K562 (cell line): ENCODE measurements at regions not wholly inside any gene's neighbourhood (a gene's known extent, or its start where the extent isn't known, plus 50 kb on each side); places are given as distances from the start of the nearest gene placed in this dataset.

Experiments
- ATAC-seq: fragments of 200-7000 bp; cut with Tn5 transposase; 3 replicates; pipeline ENCODE4 v1.9.1; 2020; ENCODE audit warnings: moderate library complexity
- BruUV-seq: library from RNA; stranded (reverse); fragments of 400-500 nt; replicated peaks from 2 replicates; lab custom pipeline; 2021; lab: Mats Ljungman, UMichigan
- CTCF ChIA-PET: fragments of 300-600 bp; formaldehyde crosslinking; extraction: SDS; loops from one replicate; lab custom pipeline; 2021; ENCODE audit warnings: low intra/inter-chr PET ratio; lab: Yijun Ruan, JAX
- POLR2A ChIA-PET: fragments of 300-600, 350-650 bp; sonication (Branson Sonifier 250); formaldehyde crosslinking; extraction: SDS; loops from one replicate; lab custom pipeline; 2021; ENCODE audit warnings: antibody characterized with exemption, inconsistent platforms; lab: Yijun Ruan, JAX
- DNase-seq, 4 experiments: peaks; one replicate each; pipeline versions ENCODE4 v3.0.0 to v3.0.0-alpha.2; 2011 to 2018; ENCODE audit warnings: low spot score in 3 of 4, mixed read lengths in 3 of 4; ENCODE audit errors: extremely low read depth in 1 of 4
- FAIRE-seq: peaks from 2 replicates; lab custom pipeline; 2011; peaks lifted over from hg19 to GRCh38; lab: Jason Lieb, UNC
- H2AFZ ChIP-seq: 2 replicates; pipeline ENCODE4 v1.6.0; 2011; ENCODE audit warnings: low read depth, low read length, control low read depth, inconsistent platforms
- H3K27ac ChIP-seq: fragments of 200-600 bp; 3 replicates; pipeline ENCODE4 v1.8.0; 2011; ENCODE audit warnings: low read depth, mild to moderate bottlenecking, control low read depth, inconsistent platforms, low read length, moderate library complexity, mixed read lengths; ENCODE audit errors: extremely low read depth
- H3K27me3 ChIP-seq, 2 experiments: fragments of 300-600 bp in 1 of 2; 2 replicates in 1 of 2; 3 replicates in 1 of 2; pipeline versions ENCODE4 v1.6.0 to v1.8.0; 2011; ENCODE audit warnings: inconsistent platforms in 2 of 2, low read length in 2 of 2, mild to moderate bottlenecking in 1 of 2, mixed read lengths in 1 of 2, moderate library complexity in 1 of 2; ENCODE audit not compliant: control insufficient read depth in 2 of 2, insufficient read depth in 2 of 2
- H3K36me3 ChIP-seq: fragments of 300-600 bp; 3 replicates; pipeline ENCODE4 v1.8.0; 2011; ENCODE audit warnings: mild to moderate bottlenecking, low read length, inconsistent platforms; ENCODE audit not compliant: control insufficient read depth, insufficient read depth
- H3K4me1 ChIP-seq, 2 experiments: fragments of 200-600 bp in 1 of 2; replicated peaks in 1 of 2; 2 replicates in 1 of 2; 3 replicates in 1 of 2; pipeline versions ENCODE4 v1.5.1 to v1.8.0; 2011; ENCODE audit warnings: inconsistent platforms in 2 of 2, low read length in 2 of 2, mild to moderate bottlenecking in 1 of 2, mixed read lengths in 1 of 2, moderate library complexity in 1 of 2; ENCODE audit not compliant: control insufficient read depth in 2 of 2, insufficient read depth in 2 of 2
- H3K4me2 ChIP-seq: 2 replicates; pipeline ENCODE4 v1.6.1; 2011; ENCODE audit warnings: low read length, control low read depth, inconsistent platforms, mixed read lengths; ENCODE audit not compliant: insufficient read depth
- H3K4me3 ChIP-seq: fragments of 200-600 bp; sonication (generic), shearing (Covaris generic); 2 replicates; pipeline ENCODE4 v1.5.1; 2016; ENCODE audit warnings: control low read depth, inconsistent platforms
- H3K79me2 ChIP-seq: fragments of 200-600 bp; 3 replicates; pipeline ENCODE4 v1.8.0; 2011; ENCODE audit warnings: low read length, inconsistent platforms; ENCODE audit not compliant: control insufficient read depth, insufficient read depth
- H3K9ac ChIP-seq, 2 experiments: 2 replicates each; pipeline versions ENCODE4 v1.6.0 to v1.6.1; 2011; ENCODE audit warnings: low read depth in 2 of 2, low read length in 2 of 2, control low read depth in 1 of 2, inconsistent platforms in 1 of 2, mild to moderate bottlenecking in 1 of 2, mixed read lengths in 1 of 2; ENCODE audit not compliant: insufficient read depth in 1 of 2
- H3K9me1 ChIP-seq: one replicate; pipeline ENCODE4 v1.6.0; 2011; ENCODE audit warnings: inconsistent platforms, mild to moderate bottlenecking, low read length, moderate library complexity; ENCODE audit not compliant: control insufficient read depth, insufficient read depth
- H3K9me3 ChIP-seq: replicated peaks from 2 replicates; pipeline ENCODE4 v1.5.1; 2011; ENCODE audit warnings: low read depth, low read length, inconsistent platforms; ENCODE audit not compliant: control insufficient read depth, insufficient read depth
- H4K20me1 ChIP-seq: replicated peaks from 2 replicates; pipeline ENCODE4 v1.6.1; 2011; ENCODE audit warnings: low read length, inconsistent platforms, mixed read lengths; ENCODE audit not compliant: control insufficient read depth, insufficient read depth
- ARNT ChIP-seq, 2 experiments: fragments of 450-650 bp; IDR thresholded peaks; 2 replicates each; pipeline ENCODE4 v1.6.1; 2016; ENCODE audit warnings: mild to moderate bottlenecking in 1 of 2
- E2F6 ChIP-seq, 2 experiments: IDR thresholded peaks; 2 replicates each; pipeline ENCODE4 v1.6.1; 2011; ENCODE audit warnings: borderline replicate concordance in 1 of 2, control low read depth in 1 of 2, low read depth in 1 of 2, low read length in 1 of 2, mild to moderate bottlenecking in 1 of 2, mixed read lengths in 1 of 2, moderate library complexity in 1 of 2; ENCODE audit not compliant: insufficient read depth in 1 of 2, insufficient read length in 1 of 2, poor library complexity in 1 of 2, severe bottlenecking in 1 of 2; ENCODE audit errors: extremely low read depth in 1 of 2
- FOS ChIP-seq: IDR thresholded peaks from 3 replicates; pipeline ENCODE4 v1.6.1; 2011; ENCODE audit not compliant: insufficient read length; ENCODE audit errors: extremely low read depth
- OTX1 ChIP-seq: fragments of 450-650 bp; formaldehyde crosslinking; IDR thresholded peaks from 2 replicates; pipeline ENCODE4 v1.4.0; 2022; ENCODE audit warnings: mild to moderate bottlenecking
- SP2 ChIP-seq: IDR thresholded peaks from 2 replicates; pipeline ENCODE4 v1.6.1; 2011; ENCODE audit warnings: mild to moderate bottlenecking, low read depth, low read length, moderate library complexity; ENCODE audit not compliant: poor library complexity, severe bottlenecking; ENCODE audit errors: extremely low read depth
- ZBTB12 ChIP-seq: fragments of 250-450 bp; sonication (Bioruptor Pico); IDR thresholded peaks from 2 replicates; pipeline ENCODE4 v1.4.0; 2020
- ZBTB17 ChIP-seq: fragments of 450-650 bp; formaldehyde crosslinking; IDR thresholded peaks from 2 replicates; pipeline ENCODE4 v1.4.0; 2020; ENCODE audit warnings: mild to moderate bottlenecking
- ZNF311 ChIP-seq: fragments of 250-450 bp; sonication (Bioruptor Pico); IDR thresholded peaks from 2 replicates; pipeline ENCODE4 v1.4.0; 2020; ENCODE audit warnings: mild to moderate bottlenecking, moderate library complexity
- ZNF395 ChIP-seq: fragments of 200-800 bp; sonication (Bioruptor generic); IDR thresholded peaks from 2 replicates; pipeline ENCODE4 v1.6.1; 2017; ENCODE audit warnings: missing genetic modification characterization, missing compliant biosample characterization
- ZNF507 ChIP-seq: conservative IDR thresholded peaks from 2 replicates; pipeline ENCODE4 v1.6.1; 2017; ENCODE audit warnings: missing genetic modification characterization, missing compliant biosample characterization
- WGBS: fragments of 100-300 bp; shearing (Covaris generic); methylation state at CpG from one replicate; pipeline ENCODE4 v1.1.6; 2016; ENCODE audit warnings: low coverage, mixed read lengths; ENCODE audit not compliant: insufficient coverage; ENCODE audit errors: missing lambda C conversion rate; 5-methylcytosine and 5-hydroxymethylcytosine counted together
- in situ Hi-C: fragments of 300-500 bp; cut with MboI; formaldehyde crosslinking; loops from 4 replicates; pipeline ENCODE4 v1.15.0; 2018; ENCODE audit warnings: inconsistent platforms, mixed read lengths
- intact Hi-C: fragments of 100-400 bp; cut with micrococcal nuclease; formaldehyde crosslinking; loops from 2 replicates; pipeline ENCODE4 v1.14.2; 2022
- TF ChIP-seq, protein P1 (sequence below): fragments of 450-650 bp; conservative IDR thresholded peaks from 2 replicates; pipeline ENCODE4 v1.6.1; 2016; ENCODE audit warnings: missing genetic modification characterization, low read depth, mild to moderate bottlenecking, missing compliant biosample characterization, moderate library complexity
- TF ChIP-seq, protein P2 (sequence below): fragments of 250-450 bp; sonication (Bioruptor Pico); IDR thresholded peaks from 2 replicates; pipeline ENCODE4 v1.4.0; 2020; ENCODE audit warnings: borderline replicate concordance

DNA sequence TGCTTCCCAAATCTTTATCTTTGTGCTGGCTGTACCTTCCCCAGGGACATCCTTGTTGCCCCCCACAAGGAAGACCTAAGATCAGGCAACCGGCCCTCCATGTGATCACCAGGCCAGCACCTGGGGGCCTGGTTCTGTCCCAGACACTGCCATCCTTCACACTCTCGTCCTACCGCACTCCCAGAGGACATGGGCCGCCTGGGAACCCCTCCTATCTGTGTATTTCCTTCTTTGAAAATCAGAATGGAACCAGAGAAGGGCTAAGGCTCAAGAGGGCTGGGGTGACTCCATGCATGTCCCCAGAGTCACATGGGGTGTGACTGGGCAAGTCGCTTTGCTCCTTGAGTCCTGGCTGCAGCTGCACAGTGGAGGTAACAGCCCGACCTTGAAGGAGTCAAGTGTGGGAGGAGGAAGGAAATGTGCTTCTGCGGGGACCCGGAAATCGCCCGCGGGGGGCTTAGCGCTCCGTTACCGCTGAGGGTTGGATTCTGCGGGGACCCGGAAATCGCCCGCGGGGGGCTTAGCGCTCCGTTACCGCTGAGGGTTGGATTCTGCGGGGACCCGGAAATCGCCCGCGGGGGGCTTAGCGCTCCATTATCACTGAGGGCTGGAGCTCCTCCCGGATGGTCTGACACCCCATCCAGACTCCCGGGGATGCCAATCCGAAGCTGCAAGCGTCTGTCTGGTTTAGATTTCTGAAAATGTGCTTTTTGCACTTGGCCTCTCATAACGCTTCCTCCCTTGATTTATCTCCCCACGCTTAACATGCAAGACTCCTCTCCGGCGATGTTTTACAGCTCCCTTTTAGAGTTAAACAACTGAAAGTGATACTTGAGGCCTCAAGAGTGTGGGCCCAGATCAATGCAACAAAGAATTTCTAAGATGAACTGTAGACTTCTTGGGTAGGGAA lies 278.9 kb downstream of the NPHP4 start:
- no TSS peak for BruUV-seq

More for the DNA sequence above, 278.9 kb downstream of the NPHP4 start:
- POLR2A ChIA-PET = no interaction called here
- peaks cover 0 to 5% of the 10 kb centered on the region in 2 experiments; a peak in 1 of 5 replicates for H3K4me1 ChIP-seq
- no peak overlapping the region for H3K4me3 ChIP-seq
- no peak overlapping the region for H2AFZ ChIP-seq
- no peak overlapping the region for H3K9ac ChIP-seq
- no peak for DNase-seq
- no peak for FAIRE-seq
- no peak for ATAC-seq
- H3K36me3 ChIP-seq = no peaks in the 10 kb centered on the region
- CTCF ChIA-PET = no interaction called here
- H4K20me1 ChIP-seq = 0 out of 2 replicates have a peak, but pooled peaks cover 3% of the 10 kb centered on the region
- H3K9me1 ChIP-seq = no peaks in the 10 kb centered on the region
- no peak for TF ChIP-seq ZNF507 (tag)
- TF ChIP-seq, protein P1, sequence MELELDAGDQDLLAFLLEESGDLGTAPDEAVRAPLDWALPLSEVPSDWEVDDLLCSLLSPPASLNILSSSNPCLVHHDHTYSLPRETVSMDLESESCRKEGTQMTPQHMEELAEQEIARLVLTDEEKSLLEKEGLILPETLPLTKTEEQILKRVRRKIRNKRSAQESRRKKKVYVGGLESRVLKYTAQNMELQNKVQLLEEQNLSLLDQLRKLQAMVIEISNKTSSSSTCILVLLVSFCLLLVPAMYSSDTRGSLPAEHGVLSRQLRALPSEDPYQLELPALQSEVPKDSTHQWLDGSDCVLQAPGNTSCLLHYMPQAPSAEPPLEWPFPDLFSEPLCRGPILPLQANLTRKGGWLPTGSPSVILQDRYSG = no peak
- TF ChIP-seq ZNF311 = no peak
- TF ChIP-seq, protein P2, sequence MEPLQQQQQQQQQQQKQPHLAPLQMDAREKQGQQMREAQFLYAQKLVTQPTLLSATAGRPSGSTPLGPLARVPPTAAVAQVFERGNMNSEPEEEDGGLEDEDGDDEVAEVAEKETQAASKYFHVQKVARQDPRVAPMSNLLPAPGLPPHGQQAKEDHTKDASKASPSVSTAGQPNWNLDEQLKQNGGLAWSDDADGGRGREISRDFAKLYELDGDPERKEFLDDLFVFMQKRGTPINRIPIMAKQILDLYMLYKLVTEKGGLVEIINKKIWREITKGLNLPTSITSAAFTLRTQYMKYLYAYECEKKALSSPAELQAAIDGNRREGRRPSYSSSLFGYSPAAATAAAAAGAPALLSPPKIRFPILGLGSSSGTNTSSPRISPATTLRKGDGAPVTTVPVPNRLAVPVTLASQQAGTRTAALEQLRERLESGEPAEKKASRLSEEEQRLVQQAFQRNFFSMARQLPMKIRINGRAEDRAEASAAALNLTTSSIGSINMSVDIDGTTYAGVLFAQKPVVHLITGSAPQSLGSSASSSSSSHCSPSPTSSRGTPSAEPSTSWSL = no peak
- no peak for TF ChIP-seq ZBTB12 (CRISPR knock-in tag)
- TF ChIP-seq FOS = no peak
- TF ChIP-seq E2F6 (IDR thresholded peaks at IDR 0.05; ENCODE audit: borderline replicate concordance in 1 of 2, extremely low read depth in 1 of 2, insufficient read depth in 1 of 2, insufficient read length in 1 of 2, low read depth in 1 of 2, low read length in 1 of 2, poor library complexity in 1 of 2, severe bottlenecking in 1 of 2) = no peak
- TF ChIP-seq SP2 = no peak
- no peak for TF ChIP-seq ZNF395 (CRISPR knock-in tag)
- TF ChIP-seq OTX1 = no peak
- TF ChIP-seq ARNT (IDR thresholded peaks at IDR 0.05) = no peak
- TF ChIP-seq ZBTB17 = no peak
- TF ChIP-seq, all 486 proteins: peak for 0
- H3K9me3 ChIP-seq = no peaks in the 10 kb centered on the region
- peaks cover 17 to 58% of the 10 kb centered on the region in 2 experiments; a peak in 4 of 5 replicates for H3K27me3 ChIP-seq
- WGBS = 21% methylated on average over 33 of the region's 36 CpGs
- no peaks in the 10 kb centered on the region for H3K79me2 ChIP-seq
- no peak overlapping the region for H3K27ac ChIP-seq
- in situ Hi-C loops (no loop called here), intact Hi-C loops (no loop called here)
- no peak overlapping the region for H3K4me2 ChIP-seq
